Cardiac septum (tissue), 1 donor: ENCODE measurements at regions not wholly inside any gene's neighbourhood (a gene's known extent, or its start where the extent isn't known, plus 50 kb on each side); places are given as distances from the start of the nearest gene placed in this dataset.

Source experiments
- DNase-seq: peaks from one replicate; pipeline ENCODE4 v3.0.0-alpha.2; 2020; ENCODE audit warnings: low spot score
- intact Hi-C: fragments of 100-400 bp; cut with DNase I; formaldehyde crosslinking; loops from one replicate; pipeline ENCODE4 v1.14.0; 2022
- donor health status: DM: no; HTN: no; CAD: no.

- no peak for DNase-seq
- intact Hi-C loops: no loop called here
Measured at GRCh38 chr2:117716505-117716904, 98.0 kb upstream of the DDX18 start.

DNA sequence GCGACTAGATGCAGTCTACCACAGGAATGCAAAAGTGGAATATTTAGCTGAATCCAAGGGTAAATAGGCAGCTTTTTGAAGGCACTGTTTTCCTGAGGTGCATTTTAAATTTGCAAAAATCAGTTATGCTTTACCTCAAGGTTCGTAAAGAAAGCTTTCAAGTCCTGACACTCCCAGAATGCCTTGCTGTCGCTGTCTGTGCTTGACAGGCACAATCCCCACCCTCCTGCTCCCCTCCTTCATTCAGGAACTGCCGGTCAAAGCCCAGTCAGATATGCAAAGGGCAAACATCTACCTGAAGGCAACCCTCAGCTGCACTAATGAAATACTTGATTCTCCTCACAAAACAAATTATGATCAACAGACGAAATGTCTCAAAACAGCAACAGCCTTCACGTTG lies 97.4 kb upstream of the DDX18 start:
- DNase-seq: no peak
- intact Hi-C loops: no loop called here

- intact Hi-C loops: no loop called here
- DNase-seq: no peak
Measured at GRCh38 chr2:117718048-117718447, 96.4 kb upstream of the DDX18 start.

GRCh38 chr2:117720765-117721164 lies 93.7 kb upstream of the DDX18 start:
- intact Hi-C loops: no loop called here
- DNase-seq: no peak

DNA sequence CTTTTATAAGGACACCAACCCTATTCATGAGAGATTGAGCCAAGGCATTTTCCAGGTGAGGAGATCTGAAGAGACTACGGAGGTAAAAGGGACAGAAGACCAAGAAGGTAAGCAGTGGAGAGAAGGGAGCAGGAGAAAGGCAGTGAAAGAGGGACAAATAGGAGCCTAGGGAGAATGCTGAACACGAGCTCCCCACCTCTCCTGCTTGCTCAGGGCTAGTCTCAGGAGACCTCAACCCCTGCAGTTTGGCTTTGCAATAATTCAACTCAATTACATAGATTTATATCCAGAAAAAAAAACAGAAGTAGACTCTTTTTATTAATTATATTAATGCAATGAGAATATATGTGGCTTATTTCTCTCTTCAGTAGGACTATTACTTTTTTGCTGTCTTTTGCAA lies 91.0 kb upstream of the DDX18 start:
- intact Hi-C loops: no loop called here

DNA sequence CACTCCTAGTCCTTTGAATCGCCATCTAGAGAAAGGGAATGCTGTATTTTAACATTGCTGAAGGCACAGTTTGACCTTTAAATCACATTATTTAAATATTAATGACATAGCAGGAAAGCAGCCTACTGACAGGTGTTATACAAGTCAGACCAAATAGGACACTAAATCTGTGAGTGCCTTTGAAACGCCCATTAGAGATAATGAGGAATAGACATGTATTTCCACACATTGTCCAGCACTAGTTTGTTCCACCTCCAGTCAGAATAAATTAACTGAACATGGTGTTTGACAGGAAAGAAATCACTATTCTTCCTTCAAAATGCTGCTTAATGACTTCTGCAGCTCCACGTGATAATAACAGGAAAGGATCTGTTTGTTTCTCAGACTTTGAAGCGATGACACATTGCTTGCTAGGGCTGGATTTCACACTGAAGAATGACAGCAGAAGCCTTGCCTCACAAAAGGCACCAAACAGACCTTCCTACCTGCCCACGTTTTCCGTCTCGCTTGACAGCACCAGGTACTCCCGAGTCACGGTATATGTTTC lies 90.5 kb upstream of the DDX18 start:
- intact Hi-C loops: no loop called here
- DNase-seq: no peak

More for the DNA sequence above, 91.0 kb upstream of the DDX18 start:
- DNase-seq: no peak

GRCh38 chr2:117726747-117727146 lies 87.7 kb upstream of the DDX18 start:
- no peak for DNase-seq
- intact Hi-C loops: no loop called here

- intact Hi-C loops: no loop called here
- no peak for DNase-seq
Measured at GRCh38 chr2:117737846-117738245, 76.6 kb upstream of the DDX18 start.

DNA sequence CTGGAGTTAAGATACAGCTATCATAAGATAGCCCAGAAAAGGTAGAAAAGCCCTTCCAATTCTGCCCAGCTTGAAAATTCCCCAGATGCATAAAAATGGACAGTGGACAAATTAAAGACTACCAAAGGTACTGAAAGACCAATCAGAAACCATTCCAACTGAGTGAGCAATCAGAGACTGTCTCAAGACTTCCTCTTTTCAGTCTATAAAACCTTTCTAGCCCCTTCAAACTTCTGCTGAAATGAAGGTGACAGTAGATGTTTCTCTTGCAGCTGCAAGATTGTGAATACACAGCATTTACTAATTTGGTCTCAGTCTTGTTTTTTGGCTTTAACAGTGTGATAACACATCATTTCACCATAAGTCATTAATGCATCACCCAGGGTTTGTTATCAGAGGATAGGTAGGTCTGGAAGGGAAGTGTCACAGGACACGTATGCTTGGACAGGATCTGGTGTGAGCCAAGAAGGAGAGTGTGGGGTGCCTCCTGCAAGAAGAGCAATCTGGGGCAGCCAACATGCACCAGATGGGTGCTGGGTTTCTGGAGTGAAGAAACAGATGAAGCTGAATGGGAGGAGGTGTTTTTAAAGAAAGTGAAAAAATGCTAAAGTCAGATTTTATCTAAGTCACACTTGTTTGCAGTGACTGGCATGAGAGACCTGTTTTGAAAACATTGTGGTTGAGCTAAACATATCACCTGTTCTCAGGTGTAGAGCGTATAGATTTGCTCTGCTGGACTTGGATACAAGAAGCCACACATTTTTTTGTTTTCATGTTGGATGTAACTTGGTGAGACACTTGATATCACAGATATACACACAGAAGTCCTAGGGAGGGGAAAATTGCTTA lies 75.3 kb upstream of the DDX18 start:
- intact Hi-C loops: no loop called here
- no peak for DNase-seq

DNA sequence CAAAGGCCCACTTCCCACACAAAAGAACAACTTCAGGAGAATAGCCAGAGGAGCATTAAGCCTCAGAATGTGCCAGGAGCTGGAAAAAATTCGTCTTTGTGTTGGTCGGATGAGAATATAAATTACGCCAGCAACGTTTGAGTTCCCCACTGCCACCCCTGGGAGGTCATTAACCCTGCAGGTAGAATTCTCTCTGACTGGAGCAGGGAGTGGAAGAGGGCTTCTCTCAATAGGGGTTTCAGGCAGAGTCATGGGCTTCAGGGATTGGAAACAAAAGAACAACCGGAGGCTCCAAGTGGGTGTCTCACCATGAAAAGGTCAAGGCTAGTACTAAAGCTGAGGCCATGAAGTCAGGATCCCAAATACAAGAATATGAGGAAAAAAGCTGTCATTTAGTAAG lies 69.0 kb upstream of the DDX18 start:
- no peak for DNase-seq
- intact Hi-C loops: no loop called here

- no peak for DNase-seq
- intact Hi-C loops: no loop called here
Measured at GRCh38 chr2:117755768-117756167, 58.7 kb upstream of the DDX18 start.

DNA sequence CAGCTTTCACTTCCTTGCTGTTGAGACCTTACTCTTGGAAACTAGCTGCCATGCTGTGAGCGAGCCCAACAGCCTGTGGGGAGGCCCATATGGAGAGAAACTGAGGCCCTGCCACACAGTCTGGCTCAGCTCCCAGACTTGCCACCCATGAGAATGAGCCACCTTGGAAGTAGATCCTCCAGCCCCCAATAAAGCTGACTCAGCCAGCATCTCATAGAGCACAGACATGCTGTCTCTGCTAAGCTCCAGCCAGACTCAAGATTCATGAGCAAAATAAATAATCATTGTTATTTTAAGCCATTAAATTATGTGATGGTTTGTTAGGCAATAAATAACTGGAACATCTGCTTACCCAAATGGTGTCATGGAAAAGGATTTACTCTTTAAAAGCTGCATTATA lies 53.6 kb upstream of the DDX18 start:
- intact Hi-C loops: no loop called here
- no peak for DNase-seq

DNA sequence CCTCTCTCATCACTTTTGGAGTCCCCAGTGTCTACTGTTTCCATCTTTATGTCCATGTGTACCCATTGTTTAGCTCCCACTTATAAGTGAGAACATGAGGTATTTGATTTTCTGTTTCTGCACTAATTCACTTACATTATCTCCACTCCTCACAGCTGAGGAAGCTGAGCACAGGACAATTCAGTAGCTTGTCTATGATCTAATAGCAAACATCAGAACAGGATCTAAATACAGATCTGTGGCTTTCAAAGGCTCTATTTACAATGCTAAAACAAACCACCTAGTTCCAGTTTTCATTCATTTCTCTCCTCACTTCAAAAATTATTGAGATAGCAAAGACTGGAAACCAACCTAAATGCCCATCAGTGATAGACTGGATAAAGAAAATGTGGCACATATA lies 52.0 kb upstream of the DDX18 start:
- no peak for DNase-seq
- intact Hi-C loops: no loop called here

- intact Hi-C loops: no loop called here
- no peak for DNase-seq
Measured at GRCh38 chr2:117763804-117764203, 50.7 kb upstream of the DDX18 start.
